Fibroblast of the aortic adventitia (primary cell): ENCODE measurements at regions not wholly inside any gene's neighbourhood (a gene's known extent, or its start where the extent isn't known, plus 50 kb on each side); places are given as distances from the start of the nearest gene placed in this dataset.
A peak's percentile ranks its signal among the peaks of the same experiment; 100 is the strongest.

ENCODE experiments used
- DNase-seq: peaks from one replicate; pipeline ENCODE4 v3.0.0-alpha.2; 2010; ENCODE audit warnings: low read depth
- H3K4me3 ChIP-seq: 2 replicates; pipeline ENCODE4 v1.5.1; 2011; ENCODE audit warnings: low read depth, mild to moderate bottlenecking, control low read depth, low read length, moderate library complexity
- CTCF ChIP-seq: IDR thresholded peaks from 2 replicates; pipeline ENCODE4 v1.5.1; 2011; ENCODE audit warnings: mild to moderate bottlenecking, low read length, control low read depth, inconsistent platforms; ENCODE audit not compliant: insufficient read depth

- no peak for TF ChIP-seq CTCF
- no peak for DNase-seq
- no peak overlapping the region for H3K4me3 ChIP-seq
Measured at GRCh38 chr11:69892237-69892985, 73.2 kb upstream of the FGF3 start.

- no peak for TF ChIP-seq CTCF
- no peak overlapping the region for H3K4me3 ChIP-seq
- no peak for DNase-seq
Measured at GRCh38 chr11:69892986-69893555, 73.9 kb upstream of the FGF3 start.

GRCh38 chr11:69893631-69894030 is 74.4 kb upstream of the FGF3 start:
- DNase-seq, result no peak
- no peak overlapping the region for H3K4me3 ChIP-seq
- TF ChIP-seq CTCF, result no peak

- TF ChIP-seq CTCF, result no peak
Measured at GRCh38 chr11:69894181-69894611, 75.0 kb upstream of the FGF3 start.

GRCh38 chr11:69894648-69895047 is 75.4 kb upstream of the FGF3 start:
- no peak for TF ChIP-seq CTCF
- DNase-seq, result no peak
- H3K4me3 ChIP-seq, result no peak overlapping the region

More at GRCh38 chr11:69894181-69894611, 75.0 kb upstream of the FGF3 start:
- no peak overlapping the region for H3K4me3 ChIP-seq
- DNase-seq, result no peak

- no peak for TF ChIP-seq CTCF
- H3K4me3 ChIP-seq, result no peak overlapping the region
- peak; percentile 58 for DNase-seq
Measured at GRCh38 chr11:69896250-69896649, 77.0 kb upstream of the FGF3 start.
